ELR (cell line): ENCODE measurements at regions not wholly inside any gene's neighbourhood (a gene's known extent, or its start where the extent isn't known, plus 50 kb on each side); places are given as distances from the start of the nearest gene placed in this dataset.
A peak's percentile ranks its signal among the peaks of the same experiment; 100 is the strongest.
"Not testable (repeated sequence)": the region's sequence is repeated elsewhere in the genome, so short reads cannot be mapped to it uniquely, and the experiment has no call there.

Source experiments
- DNase-seq: peaks from one replicate; pipeline ENCODE4 v3.0.0-alpha.2; 2015; ENCODE audit warnings: low read depth

DNA sequence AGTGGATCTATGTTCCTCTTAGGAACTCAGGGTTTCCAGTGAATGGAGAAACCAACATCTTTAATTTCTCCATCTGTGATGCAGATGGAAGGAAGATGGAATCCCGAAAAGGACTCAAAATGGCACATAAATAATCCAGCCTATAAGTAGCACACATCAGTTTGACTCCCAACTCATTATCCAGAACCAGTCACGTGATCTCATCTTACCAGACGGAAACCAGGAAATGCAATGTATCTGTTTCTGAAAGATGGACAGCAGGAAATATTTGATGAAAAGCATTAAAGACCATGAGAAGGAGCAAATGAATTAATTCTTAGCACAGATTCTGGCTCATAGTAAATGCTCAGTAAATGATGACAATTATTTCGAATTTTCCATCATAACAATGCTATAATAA, 443.1 kb upstream of the FMR1 start:
- no peak for DNase-seq

DNA sequence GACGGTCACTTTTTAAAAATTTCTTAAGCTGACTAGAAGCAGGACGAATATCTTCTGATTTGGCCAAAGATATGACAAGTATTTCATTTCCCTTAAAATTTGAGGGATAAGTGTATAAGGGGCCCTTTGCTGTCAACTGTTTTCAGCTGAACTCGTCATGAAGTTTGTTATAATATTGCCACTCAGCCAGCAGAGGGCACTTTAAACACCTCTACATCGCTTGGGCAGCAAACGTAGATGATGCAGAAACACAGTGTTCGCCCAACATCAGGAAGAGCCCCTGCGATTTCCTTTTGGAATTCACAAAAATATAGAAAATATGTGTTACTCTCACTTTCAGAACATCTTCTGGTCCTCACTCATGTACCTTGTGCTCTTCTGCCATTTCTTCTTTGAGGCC, 435.7 kb upstream of the FMR1 start:
- peak; percentile 0 for DNase-seq

DNA sequence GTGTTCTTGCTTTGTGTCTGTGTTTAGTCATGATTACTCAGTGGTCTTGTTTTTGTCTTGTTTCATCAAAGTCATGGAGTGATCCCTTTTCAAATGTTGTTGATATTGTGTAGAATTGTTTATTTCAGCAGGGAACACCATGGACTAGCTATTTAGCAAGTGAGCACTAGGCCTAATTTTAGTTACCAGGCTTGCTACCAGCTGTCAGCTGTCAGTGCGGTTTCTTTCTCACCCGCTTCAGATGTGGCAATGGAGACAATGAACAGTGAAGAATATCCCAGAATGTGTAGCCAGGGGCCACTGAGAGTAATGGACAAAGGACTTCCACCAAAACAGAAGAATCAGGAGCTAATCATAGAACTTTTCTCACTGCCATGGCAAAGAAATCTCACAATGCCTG, 432.8 kb upstream of the FMR1 start:
- DNase-seq = no peak

DNA sequence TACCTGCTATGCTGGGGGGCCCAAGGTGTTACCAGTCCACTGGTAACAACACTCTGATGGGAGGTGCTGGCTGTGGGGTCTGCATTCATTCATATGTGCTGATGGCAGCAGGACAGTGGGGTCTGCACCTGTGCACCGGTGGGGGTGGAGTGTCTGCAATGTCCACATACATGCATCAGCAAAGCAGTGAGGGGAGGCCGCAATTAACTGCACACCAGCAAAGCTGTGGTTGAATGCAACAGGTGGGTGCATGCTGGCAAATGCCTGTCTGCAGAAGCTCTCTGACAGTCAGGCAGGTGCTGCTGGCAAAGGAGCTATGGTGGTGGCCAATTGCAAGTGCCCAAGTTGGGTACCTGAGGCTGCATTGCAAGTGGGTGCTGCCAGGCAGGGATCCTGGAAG, 426.5 kb upstream of the FMR1 start:
- DNase-seq = no peak

DNA sequence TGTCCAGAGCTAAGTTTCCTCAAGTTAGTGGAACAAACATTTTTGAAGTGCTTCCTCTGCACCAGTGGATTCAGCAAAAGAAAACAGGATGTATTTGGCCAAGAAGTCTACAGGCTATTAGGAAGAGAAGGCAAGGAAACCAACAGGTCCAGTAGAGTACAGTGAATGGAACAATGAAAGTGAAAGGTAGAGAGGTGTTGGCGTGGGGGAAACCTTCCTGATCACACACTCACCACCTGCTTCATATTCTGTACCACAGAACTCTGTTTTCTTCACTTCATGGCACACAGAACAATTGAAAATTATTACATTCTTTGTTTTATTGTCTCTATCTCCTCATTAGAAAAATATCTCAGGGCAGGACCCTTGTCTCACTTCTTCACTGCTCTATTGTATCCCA, 417.4 kb upstream of the FMR1 start:
- DNase-seq = no peak

DNA sequence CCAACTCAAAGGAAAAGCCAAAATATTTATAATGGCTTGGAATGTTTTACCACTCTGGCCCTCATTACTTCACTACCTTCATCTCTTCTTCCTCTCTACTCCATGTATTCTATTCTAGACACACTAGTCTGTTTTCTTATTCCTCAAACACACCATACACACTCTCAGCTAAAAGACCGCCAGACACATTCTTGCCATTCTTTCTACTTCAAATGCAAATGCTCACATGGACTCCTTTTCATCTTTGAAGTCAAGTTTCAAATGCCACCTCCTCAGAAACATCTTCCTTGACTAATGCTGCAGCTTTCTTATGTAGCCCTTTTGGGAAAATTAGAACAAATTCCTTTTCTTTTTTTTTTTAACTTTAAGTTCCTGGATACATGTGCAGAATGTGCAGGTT, 412.9 kb upstream of the FMR1 start:
- no peak for DNase-seq

DNA sequence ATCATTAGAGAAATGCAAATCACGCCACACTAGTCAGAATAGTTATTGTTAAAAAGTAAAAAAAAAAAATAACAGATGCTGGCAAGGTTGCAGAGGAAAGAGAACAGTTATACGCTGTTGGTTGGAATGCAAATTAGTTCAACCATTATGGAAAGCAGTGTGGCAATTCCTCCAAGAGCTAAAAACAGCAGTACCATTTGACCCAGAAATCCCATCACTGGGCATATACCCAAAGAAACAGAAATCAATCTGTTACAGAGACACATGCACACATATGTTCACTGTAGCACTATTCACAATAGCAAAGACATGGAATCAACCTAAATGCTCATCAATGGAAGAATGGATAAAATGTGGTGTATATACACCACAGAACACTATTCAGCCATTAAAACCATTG, 388.7 kb upstream of the FMR1 start:
- DNase-seq = no peak

DNA sequence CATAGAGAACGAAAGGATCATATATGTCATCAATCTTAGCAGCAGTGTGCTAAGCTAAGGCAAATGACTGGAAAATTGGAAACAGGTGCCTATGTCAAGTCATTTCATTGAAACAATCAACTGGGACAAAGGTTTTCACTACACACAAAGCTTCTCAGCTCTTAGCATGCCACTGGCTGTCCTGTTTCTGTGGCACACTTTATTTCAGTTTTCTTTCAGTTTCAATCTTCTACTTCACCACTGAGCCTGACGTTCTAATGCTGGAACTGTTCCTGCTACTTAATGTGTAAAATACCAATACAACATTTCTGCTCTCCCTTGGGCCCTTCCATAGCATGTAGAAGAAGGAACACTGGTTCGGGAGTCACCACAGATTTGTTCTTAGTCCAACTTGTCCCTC, 378.3 kb upstream of the FMR1 start:
- DNase-seq = no peak

DNA sequence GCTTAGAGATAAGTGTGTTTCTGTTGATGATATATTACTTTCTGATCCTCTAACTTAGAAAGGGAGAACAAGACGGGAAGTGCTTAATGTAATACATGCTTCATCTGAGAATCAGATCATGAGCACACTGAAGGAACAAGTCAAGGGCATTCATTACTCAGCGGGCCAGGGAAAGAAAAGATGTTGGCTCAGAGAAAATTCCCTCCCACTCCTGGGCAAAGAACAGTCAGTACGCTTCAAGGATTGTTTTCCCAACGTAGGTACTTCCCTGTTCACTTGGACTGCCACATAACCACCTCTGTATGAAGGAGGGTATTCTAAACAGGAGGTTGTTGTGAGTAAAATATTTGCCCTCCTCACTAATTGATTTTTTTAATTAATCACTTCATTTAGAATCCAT, 374.5 kb upstream of the FMR1 start:
- DNase-seq = no peak

DNA sequence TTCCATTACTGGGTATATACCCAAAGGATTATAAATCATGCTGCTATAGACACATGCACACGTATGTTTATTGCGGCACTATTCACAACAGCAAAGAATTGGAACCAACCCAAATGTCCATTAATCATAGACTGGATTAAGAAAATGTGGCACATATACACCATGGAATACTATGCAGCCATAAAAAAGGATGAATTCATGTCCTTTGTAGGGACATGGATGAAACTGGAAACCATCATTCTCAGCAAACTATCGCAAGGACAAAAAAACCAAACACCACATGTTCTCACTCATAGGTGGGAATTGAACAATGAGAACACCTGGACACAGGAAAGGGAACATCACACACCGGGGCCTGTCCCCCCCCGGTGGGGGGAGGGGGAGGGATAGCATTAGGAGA, 363.7 kb upstream of the FMR1 start:
- not testable (repeated sequence) for DNase-seq

DNA sequence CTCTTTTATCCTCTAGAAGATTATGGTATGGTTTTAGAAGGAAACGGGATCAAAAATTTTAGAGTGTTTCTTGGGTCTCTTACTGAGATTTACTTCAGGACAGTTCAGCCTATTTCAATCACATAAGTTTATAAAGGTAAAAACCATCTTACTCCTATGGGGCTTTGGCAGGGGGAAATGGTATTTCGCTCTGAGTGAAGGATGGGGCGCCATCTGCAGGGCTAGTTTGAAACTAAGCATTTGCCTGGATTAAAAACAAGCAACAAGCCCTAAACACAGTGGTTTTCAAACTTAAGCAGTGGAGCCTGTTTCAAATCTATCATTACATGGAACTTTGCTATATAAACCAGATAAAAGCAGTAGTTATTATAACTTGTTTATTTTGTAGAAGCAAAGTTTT, 361.5 kb upstream of the FMR1 start:
- no peak for DNase-seq

DNA sequence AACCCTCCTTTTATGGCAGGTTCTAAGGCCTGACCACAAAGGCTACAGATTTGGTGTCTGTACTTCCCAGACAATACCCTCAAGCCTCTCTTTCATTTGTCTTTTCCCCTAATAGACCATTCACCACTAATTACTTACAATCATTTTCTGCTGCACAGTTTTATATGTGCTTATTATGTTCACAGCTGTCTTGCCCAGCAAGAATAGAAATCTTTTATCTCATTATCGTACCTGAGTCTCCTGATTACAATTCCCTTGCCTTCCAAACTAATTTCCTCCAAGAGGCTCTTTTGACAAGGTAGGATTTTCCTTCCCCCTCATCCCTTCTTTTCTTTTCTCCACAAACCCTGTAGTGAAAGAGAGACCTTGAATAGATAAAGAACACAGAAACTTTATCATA, 352.5 kb upstream of the FMR1 start:
- DNase-seq = no peak

DNA sequence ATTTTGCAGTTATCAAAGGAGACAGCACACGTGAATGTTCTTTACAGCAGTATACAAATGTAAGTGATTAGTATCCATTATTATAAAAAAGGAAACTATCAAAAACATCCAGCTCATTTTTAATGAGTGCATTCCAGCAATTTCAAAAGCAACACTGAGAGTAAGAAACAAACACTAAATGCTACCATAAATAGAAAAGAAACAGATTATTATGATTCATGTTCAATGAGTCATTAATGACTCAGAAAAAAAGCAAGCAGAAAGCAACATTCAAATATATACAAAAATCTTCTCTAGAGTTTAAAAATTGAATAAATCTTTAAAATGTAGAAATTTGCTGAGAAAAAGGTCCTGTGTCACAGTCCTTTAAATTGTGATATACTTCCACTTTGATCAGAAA, 346.5 kb upstream of the FMR1 start:
- DNase-seq = peak; percentile 0

DNA sequence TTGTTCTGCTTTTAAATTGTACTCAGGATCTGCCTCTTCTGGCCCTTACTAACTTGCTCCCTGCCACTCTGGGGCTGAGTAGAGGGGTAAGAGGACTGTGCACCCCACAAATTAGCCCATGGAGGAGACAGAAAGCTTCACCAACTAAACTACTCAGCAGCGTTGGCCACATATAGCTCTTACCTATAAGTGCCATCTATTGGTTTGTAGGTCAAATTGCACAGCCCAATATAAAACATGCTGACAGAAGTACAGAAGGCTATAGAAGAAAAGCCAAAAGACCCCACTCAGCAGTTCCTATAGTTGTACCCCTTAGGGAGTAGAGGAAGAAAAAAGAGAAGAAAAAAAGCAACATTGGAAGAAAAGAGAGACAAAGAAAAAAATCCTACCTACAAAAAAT, 341.2 kb upstream of the FMR1 start:
- DNase-seq = no peak

DNA sequence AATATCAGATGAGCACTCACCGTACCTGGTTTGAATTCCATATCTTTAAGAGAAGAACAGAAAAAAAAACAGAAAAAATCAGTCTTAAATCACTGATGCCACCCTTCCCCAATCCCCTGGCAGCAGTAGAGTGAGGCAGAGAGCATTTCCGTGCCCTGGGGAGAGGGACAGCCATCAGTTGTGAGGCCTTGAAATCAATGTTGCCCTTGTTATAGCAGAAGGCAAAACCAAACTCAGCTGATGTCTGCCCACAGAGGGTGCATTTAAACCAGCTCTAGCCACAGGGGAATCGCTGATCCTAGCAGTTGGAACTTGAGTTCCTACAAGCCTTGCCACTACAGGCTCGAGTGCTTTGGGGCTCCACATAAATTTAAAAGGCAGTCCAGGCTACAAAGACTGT, 338.5 kb upstream of the FMR1 start:
- DNase-seq = no peak

DNA sequence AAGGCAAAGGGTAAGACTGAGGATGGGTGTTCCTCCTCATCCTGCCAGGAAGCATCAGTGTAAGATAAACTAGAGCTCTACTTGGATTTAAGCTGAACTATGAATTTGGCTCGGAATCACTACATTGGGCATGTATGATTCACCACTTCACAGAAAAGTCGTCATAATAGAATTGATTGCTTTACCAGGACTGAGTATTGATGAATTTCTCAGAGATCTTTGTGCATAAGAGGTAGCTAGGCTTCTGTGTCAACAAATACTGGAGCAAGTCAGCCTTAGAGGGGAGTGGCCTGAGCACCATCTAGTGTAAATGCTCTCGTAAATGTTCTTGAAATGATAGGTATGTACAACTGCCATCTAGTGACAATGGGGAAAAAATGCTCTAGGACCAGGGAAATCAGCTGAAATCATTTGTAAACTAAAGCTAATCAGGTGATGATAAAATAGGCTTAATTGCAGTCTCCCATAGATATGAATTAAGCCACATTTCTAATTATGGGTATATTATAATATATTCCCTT, 309.5 kb upstream of the FMR1 start:
- no peak for DNase-seq

DNA sequence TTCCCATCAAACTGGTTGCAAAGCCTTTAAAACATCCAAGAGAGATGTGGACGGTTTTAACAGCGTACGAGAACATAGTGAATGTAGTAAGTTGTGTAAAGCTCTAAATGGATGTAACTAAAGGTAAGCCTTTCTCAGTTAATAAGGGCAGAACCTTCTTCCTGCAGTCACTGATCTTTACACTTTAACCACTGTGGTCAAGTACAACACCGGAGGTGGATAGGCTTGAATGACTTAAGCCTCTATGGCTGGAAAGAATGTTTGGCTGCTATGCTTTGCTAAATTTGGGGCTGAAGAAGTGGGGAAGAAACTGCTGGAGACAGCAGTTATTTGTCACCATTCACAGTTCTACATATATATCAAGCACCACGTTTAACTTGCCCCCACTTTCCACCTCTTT, 285.1 kb upstream of the FMR1 start:
- DNase-seq = no peak

DNA sequence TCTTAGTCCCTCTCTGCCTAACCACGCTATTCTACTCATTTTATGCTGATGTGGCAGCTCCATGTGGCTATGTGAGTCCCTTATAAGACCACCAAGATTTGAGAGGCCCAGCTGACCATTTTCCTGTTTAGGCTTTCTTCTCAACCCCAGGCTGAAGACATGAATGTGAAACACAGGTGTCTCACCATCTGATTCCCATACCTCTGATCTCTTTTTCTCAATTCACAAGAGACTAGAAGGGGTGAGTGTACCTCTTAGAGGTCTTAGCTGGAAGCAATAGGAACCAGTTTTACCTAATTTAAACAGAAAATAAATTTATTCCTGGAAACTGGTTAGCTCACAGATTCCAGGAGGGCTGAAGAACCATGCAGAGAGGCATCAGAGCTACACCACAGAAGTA, 276.5 kb upstream of the FMR1 start:
- no peak for DNase-seq

DNA sequence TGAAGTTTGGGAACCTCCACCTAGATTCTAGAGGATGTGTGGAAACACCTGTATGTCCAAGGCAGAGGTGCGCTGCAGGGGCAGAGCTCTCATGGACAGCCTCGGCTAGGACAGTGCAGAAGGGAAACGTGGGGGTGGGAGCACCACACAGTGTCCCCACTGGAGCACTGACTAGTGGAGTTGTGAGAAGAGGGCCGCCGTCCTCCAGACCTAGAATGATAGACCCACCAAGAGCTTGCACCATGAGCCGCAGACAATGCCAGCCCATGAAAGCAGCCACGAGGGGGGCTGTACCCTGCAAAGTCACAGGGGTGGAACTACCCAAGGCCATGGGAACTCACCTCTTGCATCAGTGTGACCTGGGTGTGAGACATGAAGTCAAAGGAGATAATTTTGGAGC, 274.5 kb upstream of the FMR1 start:
- no peak for DNase-seq

DNA sequence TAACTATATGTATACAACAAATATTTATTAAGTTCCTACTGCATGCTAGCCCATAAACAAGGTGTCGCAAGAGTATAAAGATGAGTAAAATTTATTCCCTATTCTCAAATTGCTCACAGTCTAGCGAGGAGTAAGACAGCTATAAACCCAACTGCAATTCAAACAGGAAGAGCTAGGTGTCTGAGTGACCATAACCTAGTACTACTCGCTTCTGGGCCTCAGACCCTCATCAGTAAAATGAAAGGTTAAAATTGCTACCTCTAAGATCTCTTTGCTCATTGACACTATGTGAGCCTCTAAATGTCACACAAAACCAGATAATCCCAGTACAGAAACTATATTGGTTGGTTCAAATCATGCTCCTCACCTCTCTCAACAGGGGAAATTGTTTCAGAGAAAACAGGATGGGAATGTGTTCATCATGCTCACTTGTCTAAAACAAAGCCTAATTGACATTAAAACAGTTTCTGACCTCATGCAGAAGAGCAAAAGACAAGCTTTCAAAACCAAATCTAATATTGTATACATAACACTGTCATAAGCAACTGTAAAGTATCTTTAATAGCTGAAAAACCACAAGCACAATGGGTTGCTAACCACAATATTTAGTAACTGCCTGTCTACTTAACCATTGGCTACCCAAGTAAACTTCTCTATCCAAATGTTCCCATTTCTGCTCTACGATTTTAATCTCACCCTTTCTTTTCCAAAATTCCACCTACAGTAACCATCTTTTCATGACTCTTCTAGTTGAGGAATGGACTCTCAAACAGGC, 264.6 kb upstream of the FMR1 start:
- DNase-seq = no peak

DNA sequence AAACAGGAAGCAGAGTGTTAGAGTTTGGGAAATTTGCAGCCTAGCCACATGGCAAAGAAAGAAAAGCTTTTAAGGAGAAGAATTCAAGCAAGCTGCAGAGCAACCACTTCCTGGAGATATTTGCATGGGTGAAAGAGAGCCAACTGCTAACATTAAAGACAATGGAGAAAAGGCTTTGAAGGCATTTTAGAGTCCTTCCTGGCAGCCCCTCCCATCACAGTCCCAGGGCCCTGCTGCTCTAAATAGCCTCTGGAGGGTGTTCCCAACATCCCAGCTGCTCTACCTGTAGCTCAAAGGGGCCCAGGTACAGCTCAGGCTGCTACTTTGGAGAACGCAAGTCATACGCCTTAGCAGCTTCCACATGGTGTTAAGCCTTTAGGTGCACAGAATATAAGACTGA, 235.9 kb upstream of the FMR1 start:
- DNase-seq = no peak

DNA sequence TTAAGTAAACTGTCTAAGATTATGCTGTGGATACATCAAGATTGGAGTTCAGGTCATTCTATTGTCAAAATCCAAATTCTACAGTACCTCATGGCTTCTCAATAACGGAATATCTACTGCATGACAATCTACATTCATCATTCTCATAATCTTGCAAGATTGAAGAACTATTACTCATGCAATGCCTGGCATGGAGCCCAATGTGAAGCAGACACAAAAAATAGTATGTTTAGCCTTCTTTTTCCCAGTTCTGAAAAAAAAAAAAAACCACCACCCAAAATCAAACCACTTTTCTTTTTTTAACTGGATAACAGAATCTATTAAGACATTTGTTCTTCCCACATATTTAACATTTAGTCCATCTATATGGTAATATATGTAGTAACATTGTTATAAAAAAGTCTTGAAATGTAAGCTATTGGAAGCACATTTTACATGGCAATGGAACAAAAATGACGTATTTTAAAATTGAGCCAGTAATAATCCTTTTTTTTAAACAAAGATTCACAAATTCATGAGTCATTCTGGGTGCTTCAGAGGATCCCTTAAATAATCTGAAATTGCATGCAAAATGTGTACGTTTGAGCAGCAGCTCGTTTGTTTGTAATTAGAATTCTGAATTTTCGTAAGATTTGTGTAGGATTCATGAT, 232.2 kb upstream of the FMR1 start:
- no peak for DNase-seq

DNA sequence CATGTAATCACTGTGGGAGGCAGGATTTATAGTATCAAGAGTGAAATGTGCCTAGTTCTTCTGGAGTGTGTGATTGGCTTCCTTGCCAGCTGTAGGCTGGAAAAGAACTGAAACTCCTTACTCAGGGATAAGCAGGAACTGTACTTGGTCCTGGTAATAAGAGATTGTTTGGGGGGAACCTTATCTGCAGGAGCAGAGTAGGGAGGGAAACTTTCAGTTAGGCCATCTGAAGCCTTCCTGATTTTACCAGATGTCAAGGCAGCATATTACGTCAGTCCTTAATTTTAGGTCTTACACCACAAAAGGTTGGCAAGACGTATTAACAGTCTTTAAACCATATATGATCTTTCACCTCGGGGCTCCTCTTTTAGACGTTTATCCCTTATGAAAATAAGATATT, 231.5 kb upstream of the FMR1 start:
- DNase-seq = no peak

DNA sequence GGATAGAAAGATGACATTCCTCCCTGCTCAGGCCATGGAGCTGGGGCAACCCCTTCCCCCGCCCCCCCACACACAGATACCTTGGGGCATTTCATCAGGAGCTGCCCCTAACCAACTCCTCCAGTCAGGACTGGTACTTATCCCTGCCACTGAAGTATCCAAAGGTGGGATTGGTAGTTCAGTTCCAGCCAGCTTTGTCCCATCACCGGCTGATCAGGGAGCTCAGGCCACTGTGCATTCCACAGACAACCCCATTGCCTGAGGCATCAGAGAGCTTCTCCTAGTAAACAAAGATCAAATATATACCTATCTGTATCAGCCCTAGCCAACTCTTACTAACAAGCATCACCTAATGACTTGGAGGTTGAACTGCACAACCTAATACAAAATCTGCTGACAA, 218.2 kb upstream of the FMR1 start:
- no peak for DNase-seq
